Activated naive CD8-positive, alpha-beta T cell treated with anti-CD3 and anti-CD28 coated beads, Interleukin-2, amount 50 U/mL, for 24 hours (primary cell): ENCODE measurements at regions not wholly inside any gene's neighbourhood (a gene's known extent, or its start where the extent isn't known, plus 50 kb on each side); places are given as distances from the start of the nearest gene placed in this dataset.

Source experiments
- ATAC-seq: fragments of 150-1000 bp; cut with Tn5 transposase; one replicate; pipeline ENCODE4 v1.10.0; 2021
- DNase-seq: peaks from one replicate; pipeline ENCODE4 v3.0.0; 2021
- H3K27ac Mint-ChIP-seq: one replicate; pipeline ENCODE4 v1.8.0; 2021; ENCODE audit warnings: mild to moderate bottlenecking, mixed read lengths
- H3K27me3 Mint-ChIP-seq: one replicate; pipeline ENCODE4 v1.8.0; 2021; ENCODE audit warnings: mixed read lengths
- H3K36me3 Mint-ChIP-seq: one replicate; pipeline ENCODE4 v1.8.0; 2021; ENCODE audit warnings: low read depth, mixed read lengths
- H3K4me1 Mint-ChIP-seq: one replicate; pipeline ENCODE4 v1.8.0; 2021; ENCODE audit warnings: mixed read lengths
- H3K4me3 Mint-ChIP-seq: one replicate; pipeline ENCODE4 v1.8.0; 2021; ENCODE audit warnings: mild to moderate bottlenecking, moderate library complexity, mixed read lengths
- H3K9me3 Mint-ChIP-seq: one replicate; pipeline ENCODE4 v1.8.0; 2021; ENCODE audit warnings: mixed read lengths

DNA sequence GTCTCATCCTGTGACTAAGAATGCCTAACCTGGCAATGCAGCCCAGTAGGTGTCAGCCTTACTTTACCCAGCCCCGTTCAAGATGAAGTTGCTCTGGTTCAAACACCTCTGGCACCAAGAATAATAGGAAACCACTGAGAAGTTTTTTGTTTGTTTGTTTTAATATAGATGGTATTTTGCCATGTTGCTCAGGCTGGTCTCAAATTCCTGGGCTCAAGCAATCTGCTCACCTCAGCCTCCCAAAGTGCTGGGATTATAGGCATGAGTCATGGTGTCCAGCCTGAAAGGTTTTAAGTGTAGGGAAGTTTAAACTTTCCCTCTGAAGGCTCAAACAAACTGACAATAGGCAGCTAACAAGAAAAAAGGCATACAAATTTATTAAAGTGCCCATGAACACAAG lies 51.2 kb upstream of the ABCC4 start:
- Mint-ChIP-seq H3K9me3 (no peaks in the 10 kb centered on the region), H3K4me3 (no peak overlapping the region), H3K36me3 (no peaks in the 10 kb centered on the region), H3K4me1 (no peaks in the 10 kb centered on the region), H3K27me3 (peaks cover 6% of the 10 kb centered on the region), H3K27ac (no peak overlapping the region)
- no peak for ATAC-seq
- DNase-seq = no peak

- no peak for DNase-seq
- ATAC-seq = no peak
- H3K4me1 Mint-ChIP-seq = no peaks in the 10 kb centered on the region
- H3K9me3 Mint-ChIP-seq = no peaks in the 10 kb centered on the region
- no peak overlapping the region for H3K27ac Mint-ChIP-seq
- H3K36me3 Mint-ChIP-seq = no peaks in the 10 kb centered on the region
- H3K27me3 Mint-ChIP-seq = peaks cover 5% of the 10 kb centered on the region
- no peak overlapping the region for H3K4me3 Mint-ChIP-seq
Observed at GRCh38 chr13:95354156-95354555, 52.9 kb upstream of the ABCC4 start.

- no peak overlapping the region for H3K27ac Mint-ChIP-seq
- no peaks in the 10 kb centered on the region for H3K4me1 Mint-ChIP-seq
- no peak overlapping the region for H3K4me3 Mint-ChIP-seq
- ATAC-seq (no peak), DNase-seq (no peak)
- H3K9me3 Mint-ChIP-seq = no peaks in the 10 kb centered on the region
- H3K36me3 Mint-ChIP-seq = no peaks in the 10 kb centered on the region
- peaks cover 2% of the 10 kb centered on the region for H3K27me3 Mint-ChIP-seq
Observed at GRCh38 chr13:95354680-95355487, 53.6 kb upstream of the ABCC4 start.

GRCh38 chr13:95355494-95355893 lies 54.2 kb upstream of the ABCC4 start:
- H3K36me3 Mint-ChIP-seq = no peaks in the 10 kb centered on the region
- H3K4me3 Mint-ChIP-seq = no peak overlapping the region
- no peak overlapping the region for H3K27ac Mint-ChIP-seq
- H3K4me1 Mint-ChIP-seq = no peaks in the 10 kb centered on the region
- H3K27me3 Mint-ChIP-seq = peaks cover 2% of the 10 kb centered on the region
- ATAC-seq = no peak
- DNase-seq = no peak
- H3K9me3 Mint-ChIP-seq = no peaks in the 10 kb centered on the region

DNA sequence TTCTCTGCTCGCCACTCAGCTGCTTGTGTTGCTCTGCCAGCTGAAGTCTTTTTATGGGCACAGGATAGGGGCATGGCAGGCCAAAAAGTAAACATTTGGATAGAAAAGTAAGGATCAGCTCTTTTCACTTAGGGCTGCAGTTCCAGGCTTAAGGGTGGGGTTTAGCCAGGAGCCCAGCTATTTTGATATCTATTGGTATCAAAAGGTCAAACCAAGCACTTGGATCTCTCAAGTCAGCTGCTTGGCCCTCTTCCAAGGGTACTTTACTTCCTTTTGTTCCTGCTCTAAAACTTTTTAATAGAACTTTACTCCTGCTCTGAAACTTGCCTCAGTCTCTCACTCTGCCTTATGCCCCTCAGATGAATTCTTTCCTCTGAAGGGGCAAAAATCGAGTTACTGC lies 55.7 kb upstream of the ABCC4 start:
- Mint-ChIP-seq H3K36me3 (no peaks in the 10 kb centered on the region), H3K9me3 (no peaks in the 10 kb centered on the region), H3K4me1 (no peaks in the 10 kb centered on the region), H3K27me3 (peaks cover 5% of the 10 kb centered on the region), H3K27ac (no peak overlapping the region), H3K4me3 (no peak overlapping the region)
- DNase-seq (no peak), ATAC-seq (no peak)

- peaks cover 10% of the 10 kb centered on the region for H3K27me3 Mint-ChIP-seq
- no peak for DNase-seq
- no peak overlapping the region for H3K4me3 Mint-ChIP-seq
- H3K9me3 Mint-ChIP-seq = no peaks in the 10 kb centered on the region
- no peak for ATAC-seq
- no peak overlapping the region for H3K27ac Mint-ChIP-seq
- H3K4me1 Mint-ChIP-seq = no peaks in the 10 kb centered on the region
- H3K36me3 Mint-ChIP-seq = no peaks in the 10 kb centered on the region
Observed at GRCh38 chr13:95357875-95358274, 56.6 kb upstream of the ABCC4 start.

- Mint-ChIP-seq H3K27ac (no peak overlapping the region), H3K36me3 (no peaks in the 10 kb centered on the region), H3K27me3 (peaks cover 10% of the 10 kb centered on the region), H3K4me1 (no peaks in the 10 kb centered on the region), H3K4me3 (no peak overlapping the region), H3K9me3 (no peaks in the 10 kb centered on the region)
- DNase-seq (no peak), ATAC-seq (no peak)
Observed at GRCh38 chr13:95360052-95360451, 58.8 kb upstream of the ABCC4 start.

DNA sequence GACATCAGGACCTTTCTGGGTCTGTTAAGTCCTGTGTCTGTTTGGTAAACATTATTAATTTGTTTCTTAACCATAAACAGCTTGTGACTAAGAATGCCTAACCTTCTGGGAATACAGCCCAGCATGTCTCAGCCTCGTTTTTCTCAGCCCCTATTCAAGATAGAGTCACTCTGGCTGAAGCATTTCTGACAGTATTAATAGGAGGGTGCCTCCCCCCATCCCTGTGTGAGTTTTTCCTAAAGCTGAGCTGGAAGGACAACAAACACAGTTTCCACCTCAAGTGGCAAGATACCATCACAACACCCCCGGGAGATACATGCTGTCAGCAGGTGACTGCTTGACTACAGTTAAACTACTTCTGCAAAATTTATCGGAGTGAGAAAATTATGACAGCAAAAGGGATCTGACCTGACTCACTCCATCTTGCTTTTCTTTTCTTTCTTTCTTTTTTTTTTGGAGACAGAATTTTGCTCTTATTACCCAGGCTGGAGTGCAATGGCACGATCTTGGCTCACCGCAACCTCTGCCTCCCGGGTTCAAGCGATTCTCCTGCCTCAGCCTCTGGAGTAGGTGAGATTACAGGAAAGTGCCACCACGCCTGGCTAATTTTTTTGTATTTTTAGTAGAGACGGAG lies 59.3 kb upstream of the ABCC4 start:
- Mint-ChIP-seq H3K4me3 (no peak overlapping the region), H3K9me3 (no peaks in the 10 kb centered on the region), H3K27ac (no peak overlapping the region), H3K4me1 (no peaks in the 10 kb centered on the region), H3K36me3 (no peaks in the 10 kb centered on the region), H3K27me3 (peaks cover 10% of the 10 kb centered on the region)
- no peak for DNase-seq
- no peak for ATAC-seq

- Mint-ChIP-seq H3K27ac (no peak overlapping the region), H3K36me3 (no peaks in the 10 kb centered on the region)
- ATAC-seq = no peak
Observed at GRCh38 chr13:95361686-95362085, 60.4 kb upstream of the ABCC4 start.

DNA sequence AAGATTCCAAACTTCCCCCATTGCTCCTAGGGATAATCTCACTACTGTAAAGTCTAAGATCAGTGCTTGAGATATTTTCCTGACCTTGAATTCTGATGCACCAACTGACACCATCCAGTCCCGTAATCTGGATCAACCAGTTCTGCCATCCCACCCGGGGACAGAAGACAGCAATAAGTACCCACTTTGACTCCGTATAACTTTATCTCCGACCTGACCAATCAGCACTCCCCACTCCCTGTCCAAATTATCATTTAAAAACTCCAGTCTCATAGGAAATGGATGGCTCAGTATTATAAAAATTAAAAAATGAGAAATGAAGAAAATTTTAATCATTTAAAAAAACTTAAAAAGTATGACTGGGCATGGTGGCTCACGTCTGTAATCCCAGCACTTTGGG lies 61.4 kb upstream of the ABCC4 start:
- no peak overlapping the region for H3K27ac Mint-ChIP-seq
- peaks cover 10% of the 10 kb centered on the region for H3K27me3 Mint-ChIP-seq
- no peak for DNase-seq
- H3K36me3 Mint-ChIP-seq = no peaks in the 10 kb centered on the region
- ATAC-seq = no peak
- H3K4me1 Mint-ChIP-seq = no peaks in the 10 kb centered on the region
- no peak overlapping the region for H3K4me3 Mint-ChIP-seq
- H3K9me3 Mint-ChIP-seq = no peaks in the 10 kb centered on the region

More at GRCh38 chr13:95361686-95362085, 60.4 kb upstream of the ABCC4 start:
- peaks cover 10% of the 10 kb centered on the region for H3K27me3 Mint-ChIP-seq
- no peak overlapping the region for H3K4me3 Mint-ChIP-seq
- H3K4me1 Mint-ChIP-seq = no peaks in the 10 kb centered on the region
- DNase-seq = no peak
- no peaks in the 10 kb centered on the region for H3K9me3 Mint-ChIP-seq

- DNase-seq = no peak
- Mint-ChIP-seq H3K9me3 (no peaks in the 10 kb centered on the region), H3K27me3 (peaks cover 3% of the 10 kb centered on the region), H3K36me3 (no peaks in the 10 kb centered on the region), H3K4me3 (no peak overlapping the region), H3K4me1 (no peaks in the 10 kb centered on the region), H3K27ac (no peak overlapping the region)
- ATAC-seq = no peak
Observed at GRCh38 chr13:95367309-95367843, 66.1 kb upstream of the ABCC4 start.

GRCh38 chr13:95368998-95369397 lies 67.7 kb upstream of the ABCC4 start:
- H3K9me3 Mint-ChIP-seq = no peaks in the 10 kb centered on the region
- ATAC-seq = no peak
- no peak for DNase-seq
- no peaks in the 10 kb centered on the region for H3K4me1 Mint-ChIP-seq
- no peak overlapping the region for H3K4me3 Mint-ChIP-seq
- H3K27me3 Mint-ChIP-seq = no peaks in the 10 kb centered on the region
- no peak overlapping the region for H3K27ac Mint-ChIP-seq
- no peaks in the 10 kb centered on the region for H3K36me3 Mint-ChIP-seq

DNA sequence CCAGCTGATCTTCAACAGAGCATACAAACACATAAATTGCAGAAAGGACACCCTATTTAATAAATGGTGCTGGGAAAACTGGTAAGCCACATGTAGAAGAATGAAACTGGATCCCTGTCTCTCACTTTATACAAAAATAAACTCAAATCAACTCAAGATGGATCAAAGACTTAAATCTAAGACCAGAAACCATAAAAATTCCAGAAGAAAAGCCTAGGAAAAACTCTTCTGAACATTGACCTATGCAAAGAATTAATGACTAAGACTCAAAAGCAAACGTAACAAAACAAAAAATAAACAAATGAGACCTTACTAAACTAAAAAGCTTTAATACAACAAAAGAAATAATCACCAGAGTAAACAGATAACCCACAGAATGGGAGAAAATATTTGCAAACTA lies 74.5 kb upstream of the ABCC4 start:
- Mint-ChIP-seq H3K27ac (no peak overlapping the region), H3K27me3 (peaks cover 2% of the 10 kb centered on the region), H3K36me3 (no peaks in the 10 kb centered on the region), H3K4me3 (no peak overlapping the region), H3K9me3 (no peaks in the 10 kb centered on the region), H3K4me1 (peaks cover 2% of the 10 kb centered on the region)
- ATAC-seq = no peak
- DNase-seq = no peak

GRCh38 chr13:95378603-95379002 lies 77.4 kb upstream of the ABCC4 start:
- ATAC-seq (no peak), DNase-seq (no peak)
- Mint-ChIP-seq H3K4me3 (no peak overlapping the region), H3K27ac (no peak overlapping the region), H3K9me3 (no peaks in the 10 kb centered on the region), H3K4me1 (peaks cover 4% of the 10 kb centered on the region), H3K36me3 (no peaks in the 10 kb centered on the region), H3K27me3 (peaks cover 5% of the 10 kb centered on the region)

- DNase-seq = peak; percentile 70
- Mint-ChIP-seq H3K9me3 (no peaks in the 10 kb centered on the region), H3K4me1 (peaks cover 4% of the 10 kb centered on the region), H3K4me3 (no peak overlapping the region), H3K27me3 (peaks cover 7% of the 10 kb centered on the region), H3K36me3 (no peaks in the 10 kb centered on the region), H3K27ac (no peak overlapping the region)
- ATAC-seq = peak; percentile 78
Observed at GRCh38 chr13:95380468-95381211, 79.4 kb upstream of the ABCC4 start.
